Lung (tissue), 11 donors: ENCODE measurements at regions not wholly inside any gene's neighbourhood (a gene's known extent, or its start where the extent isn't known, plus 50 kb on each side); places are given as distances from the start of the nearest gene placed in this dataset.

ENCODE experiments used
- ATAC-seq: fragments of 200-7000 bp; cut with Tn5 transposase; one replicate; pipeline ENCODE4 v1.9.1; 2020; ENCODE audit warnings: moderate number of reproducible peaks; ENCODE audit not compliant: insufficient read depth, low FRiP score
- DNase-seq, 3 donors: peaks; one replicate each; pipeline ENCODE4 v3.0.0-alpha.2; 2013 to 2017
- H3K27ac ChIP-seq, 2 donors: one replicate each; pipeline ENCODE4 v1.5.1; 2013; ENCODE audit warnings: mild to moderate bottlenecking in 2 of 2, moderate library complexity in 2 of 2, control low read depth in 1 of 2, inconsistent platforms in 1 of 2, low read depth in 1 of 2, low read length in 1 of 2
- H3K27me3 ChIP-seq, 3 donors: one replicate each; pipeline ENCODE4 v1.5.1; 2013; ENCODE audit warnings: low read length in 2 of 3; ENCODE audit not compliant: control insufficient read depth in 3 of 3, insufficient read depth in 3 of 3
- H3K36me3 ChIP-seq, 4 donors: one replicate each; pipeline ENCODE4 v1.5.1; 2013; ENCODE audit warnings: low read length in 4 of 4, mild to moderate bottlenecking in 1 of 4, moderate library complexity in 1 of 4; ENCODE audit not compliant: control insufficient read depth in 4 of 4, insufficient read depth in 4 of 4
- H3K4me1 ChIP-seq, 5 donors: one replicate each; pipeline ENCODE4 v1.5.1; 2013; ENCODE audit warnings: low read length in 5 of 5, mild to moderate bottlenecking in 2 of 5, moderate library complexity in 1 of 5; ENCODE audit not compliant: control insufficient read depth in 5 of 5, insufficient read depth in 5 of 5
- H3K4me3 ChIP-seq: one replicate; pipeline ENCODE4 v1.5.1; 2013; ENCODE audit warnings: mild to moderate bottlenecking, control low read depth, moderate library complexity
- H3K9ac ChIP-seq, 2 donors: one replicate each; pipeline ENCODE4 v1.5.1; 2013; ENCODE audit warnings: low read length in 2 of 2, control low read depth in 1 of 2; ENCODE audit not compliant: insufficient read depth in 1 of 2
- H3K9me3 ChIP-seq, 4 donors: one replicate each; pipeline ENCODE4 v1.5.1; 2013; ENCODE audit warnings: low read length in 3 of 4, mild to moderate bottlenecking in 1 of 4, moderate library complexity in 1 of 4; ENCODE audit not compliant: control insufficient read depth in 4 of 4, insufficient read depth in 3 of 4
- WGBS, 2 donors: extraction: QIAGEN DNeasy Blood & Tissue Kit; methylation state at CpG; one replicate each; pipeline ENCODE4 v1.1.7; 2013; 5-methylcytosine and 5-hydroxymethylcytosine counted together
- TF ChIP-seq, protein P1 (sequence below): IDR thresholded peaks from 2 replicates; pipeline ENCODE4 v1.5.1; 2012; ENCODE audit warnings: mild to moderate bottlenecking; ENCODE audit errors: control extremely low read depth, extremely low read depth
- donor health status: control.
- donor health status: control.
- donor health status: Bipolar disorder and iron deficiency.
- donor health status: healthy.
- donor health status: DM: yes; HTN: yes; CAD: no.

DNA sequence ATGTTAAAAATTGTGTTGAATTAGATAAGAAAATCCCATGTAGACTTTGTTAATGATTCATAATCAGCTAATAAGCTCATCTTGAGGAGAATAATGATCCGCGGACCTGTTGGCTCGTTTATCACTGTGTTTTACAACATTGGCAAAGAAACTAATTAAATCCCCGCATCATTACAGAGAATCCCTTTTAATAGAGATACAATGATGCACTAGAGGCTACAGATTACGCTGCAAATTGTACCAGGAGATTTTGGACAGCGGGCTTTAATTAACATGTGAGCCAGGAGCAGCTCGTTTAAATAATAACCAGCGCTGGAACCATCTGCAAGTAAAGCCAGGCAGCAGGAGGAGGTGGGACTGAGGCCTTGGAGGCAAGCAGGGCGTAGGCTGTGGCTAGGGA is 280.3 kb upstream of the POU3F1 start:
- Histone ChIP-seq H3K4me1 (peaks cover 0 to 5% (median 0%) of the 10 kb centered on the region in 5 donors), H3K27me3 (no peaks in the 10 kb centered on the region), H3K9me3 (peaks cover 0 to 4% (median 2%) of the 10 kb centered on the region in 4 donors), H3K36me3 (no peaks in the 10 kb centered on the region), H3K4me3 (no peak overlapping the region), H3K27ac (no peak overlapping the region), H3K9ac (no peak overlapping the region)
- 93 to 94% methylated on average over 9 of the region's 9 CpGs for WGBS, 2 donors
- DNase-seq, result no peak
- no peak for ATAC-seq
- TF ChIP-seq, protein P1, sequence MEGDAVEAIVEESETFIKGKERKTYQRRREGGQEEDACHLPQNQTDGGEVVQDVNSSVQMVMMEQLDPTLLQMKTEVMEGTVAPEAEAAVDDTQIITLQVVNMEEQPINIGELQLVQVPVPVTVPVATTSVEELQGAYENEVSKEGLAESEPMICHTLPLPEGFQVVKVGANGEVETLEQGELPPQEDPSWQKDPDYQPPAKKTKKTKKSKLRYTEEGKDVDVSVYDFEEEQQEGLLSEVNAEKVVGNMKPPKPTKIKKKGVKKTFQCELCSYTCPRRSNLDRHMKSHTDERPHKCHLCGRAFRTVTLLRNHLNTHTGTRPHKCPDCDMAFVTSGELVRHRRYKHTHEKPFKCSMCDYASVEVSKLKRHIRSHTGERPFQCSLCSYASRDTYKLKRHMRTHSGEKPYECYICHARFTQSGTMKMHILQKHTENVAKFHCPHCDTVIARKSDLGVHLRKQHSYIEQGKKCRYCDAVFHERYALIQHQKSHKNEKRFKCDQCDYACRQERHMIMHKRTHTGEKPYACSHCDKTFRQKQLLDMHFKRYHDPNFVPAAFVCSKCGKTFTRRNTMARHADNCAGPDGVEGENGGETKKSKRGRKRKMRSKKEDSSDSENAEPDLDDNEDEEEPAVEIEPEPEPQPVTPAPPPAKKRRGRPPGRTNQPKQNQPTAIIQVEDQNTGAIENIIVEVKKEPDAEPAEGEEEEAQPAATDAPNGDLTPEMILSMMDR, result no peak

DNA sequence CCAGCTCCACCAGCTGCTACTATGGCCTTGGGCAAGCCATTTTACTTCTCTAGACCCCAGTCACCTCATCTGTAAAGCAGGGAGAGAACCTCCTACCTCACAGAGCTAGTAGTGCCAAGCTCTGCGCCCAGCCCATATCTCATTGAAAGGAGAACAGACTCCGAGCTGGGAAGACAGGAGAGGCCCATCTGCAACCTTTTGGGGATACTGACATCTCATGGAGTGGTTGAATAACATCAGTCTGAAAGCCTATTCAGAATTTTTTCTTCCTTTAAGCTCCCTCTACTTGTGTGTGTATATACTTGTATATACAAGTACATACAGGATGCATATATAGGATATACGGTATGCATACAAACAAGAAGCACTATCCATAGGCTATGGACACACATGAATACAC is 279.5 kb upstream of the POU3F1 start:
- Histone ChIP-seq H3K4me1 (peaks cover 0 to 5% (median 0%) of the 10 kb centered on the region in 5 donors), H3K4me3 (no peak overlapping the region), H3K27me3 (no peaks in the 10 kb centered on the region), H3K27ac (no peak overlapping the region), H3K9me3 (peaks cover 0 to 4% (median 2%) of the 10 kb centered on the region in 4 donors), H3K36me3 (no peaks in the 10 kb centered on the region), H3K9ac (no peak overlapping the region)
- DNase-seq (peak in 1 of 3 donors; percentile 7), ATAC-seq (no peak)
- TF ChIP-seq, protein P1, result no peak
- WGBS, 2 donors, result 31 to 39% methylated on average over 3 of the region's 3 CpGs

DNA sequence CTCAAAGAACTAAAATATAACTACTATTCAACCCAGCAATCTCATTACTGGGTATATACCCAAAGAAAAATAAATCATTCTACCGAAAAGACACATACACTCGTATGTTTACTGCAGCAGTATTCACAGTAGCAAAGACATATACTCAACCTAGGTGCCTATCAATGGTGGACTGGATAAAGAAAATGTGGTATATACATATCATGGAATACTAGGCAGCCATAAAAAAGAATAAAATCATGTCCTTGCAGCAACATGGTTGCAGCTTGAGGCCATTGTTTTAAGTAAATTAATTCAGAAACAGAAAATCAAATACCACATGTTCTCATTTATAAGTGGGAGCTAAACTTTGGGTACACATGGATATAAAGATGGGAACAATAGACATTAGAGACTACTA is 266.2 kb upstream of the POU3F1 start:
- Histone ChIP-seq H3K9ac (no peak overlapping the region), H3K4me1 (no peaks in the 10 kb centered on the region), H3K27me3 (peaks cover 0 to 3% (median 0%) of the 10 kb centered on the region in 3 donors), H3K4me3 (no peak overlapping the region), H3K36me3 (no peaks in the 10 kb centered on the region), H3K27ac (no peak overlapping the region), H3K9me3 (peaks cover 0 to 3% (median 1%) of the 10 kb centered on the region in 4 donors)
- WGBS, 2 donors, result 93 to 95% methylated on average over 2 of the region's 2 CpGs
- DNase-seq (no peak), ATAC-seq (no peak)
- TF ChIP-seq, protein P1, result no peak

DNA sequence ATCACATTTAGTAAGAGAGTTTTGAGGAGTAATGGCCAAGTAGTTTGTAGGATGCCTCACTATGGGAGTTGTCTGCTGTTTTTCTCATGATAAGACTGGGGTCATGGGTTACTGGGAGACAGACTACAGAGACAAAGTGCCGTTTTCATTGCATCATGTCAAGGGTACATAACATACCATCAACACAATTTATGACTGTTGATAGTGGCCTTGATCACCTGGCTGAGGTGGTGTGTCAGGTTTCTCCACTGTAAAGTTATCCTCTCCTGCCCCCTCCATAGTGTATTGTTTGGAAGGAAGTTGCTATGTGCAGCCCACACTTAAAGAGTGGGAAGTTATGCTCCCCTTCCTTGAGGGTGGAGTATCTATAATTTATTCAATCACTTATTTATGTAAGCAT is 263.5 kb upstream of the POU3F1 start:
- no peak for DNase-seq
- Histone ChIP-seq H3K4me3 (no peak overlapping the region), H3K27me3 (peaks cover 0 to 15% (median 0%) of the 10 kb centered on the region in 3 donors), H3K9ac (no peak overlapping the region), H3K27ac (no peak overlapping the region), H3K9me3 (peaks cover 0 to 3% (median 1%) of the 10 kb centered on the region in 4 donors), H3K4me1 (no peaks in the 10 kb centered on the region), H3K36me3 (no peaks in the 10 kb centered on the region)
- TF ChIP-seq, protein P1, result no peak
- ATAC-seq, result no peak
- 55 to 73% methylated on average over 1 of the region's 1 CpG for WGBS, 2 donors
